SK-N-SH treated with all-trans-retinoic acid at 6 μM for 48 hours (cell line): ENCODE measurements at regions not wholly inside any gene's neighbourhood (a gene's known extent, or its start where the extent isn't known, plus 50 kb on each side); places are given as distances from the start of the nearest gene placed in this dataset.

Experiments
- ATAC-seq: fragments of 200-7000 bp; cut with Tn5 transposase; 3 replicates; pipeline ENCODE4 v1.9.1; 2020; ENCODE audit warnings: mild to moderate bottlenecking, moderate library complexity
- CREB5 ChIP-seq: fragments of 250-450 bp; sonication (Bioruptor Pico); IDR thresholded peaks from 2 replicates; pipeline ENCODE4 v1.5.1; 2020; ENCODE audit warnings: low read depth, mild to moderate bottlenecking, moderate library complexity
- CSDC2 ChIP-seq: fragments of 250-450 bp; sonication (Bioruptor Pico); IDR thresholded peaks from 2 replicates; pipeline ENCODE4 v1.5.0; 2020; ENCODE audit warnings: mild to moderate bottlenecking, moderate library complexity
- CSRNP3 ChIP-seq: fragments of 250-450 bp; sonication (Bioruptor Pico); IDR thresholded peaks from 2 replicates; pipeline ENCODE4 v1.5.1; 2021; ENCODE audit warnings: mild to moderate bottlenecking, moderate library complexity
- ESRRG ChIP-seq: fragments of 250-450 bp; sonication (Bioruptor Pico); IDR thresholded peaks from 2 replicates; pipeline ENCODE4 v1.6.1; 2021; ENCODE audit warnings: mild to moderate bottlenecking
- ISL1 ChIP-seq: fragments of 250-450 bp; sonication (Bioruptor Pico); IDR thresholded peaks from 2 replicates; pipeline ENCODE4 v2.1.2; 2022; ENCODE audit warnings: mild to moderate bottlenecking, moderate library complexity
- OSR1 ChIP-seq: fragments of 250-450 bp; sonication (Bioruptor Pico); IDR thresholded peaks from 2 replicates; pipeline ENCODE4 v1.8.0; 2022; ENCODE audit warnings: moderate library complexity, mild to moderate bottlenecking, inconsistent platforms
- PATZ1 ChIP-seq: fragments of 250-450 bp; sonication (Bioruptor Pico); IDR thresholded peaks from 2 replicates; pipeline ENCODE4 v1.8.0; 2020; ENCODE audit warnings: mild to moderate bottlenecking, moderate library complexity, borderline replicate concordance
- PPARA ChIP-seq: fragments of 250-450 bp; sonication (Bioruptor Pico); IDR thresholded peaks from 2 replicates; pipeline ENCODE4 v1.5.0; 2020; ENCODE audit warnings: mild to moderate bottlenecking, borderline replicate concordance
- RARB ChIP-seq: fragments of 250-450 bp; sonication (Bioruptor Pico); IDR thresholded peaks from 2 replicates; pipeline ENCODE4 v1.8.0; 2021; ENCODE audit warnings: mild to moderate bottlenecking, moderate library complexity
- TCF4 ChIP-seq: fragments of 250-450 bp; sonication (Bioruptor Pico); IDR thresholded peaks from 2 replicates; pipeline ENCODE4 v1.8.0; 2021; ENCODE audit warnings: mild to moderate bottlenecking, moderate library complexity, borderline replicate concordance
- TOX ChIP-seq: fragments of 250-450 bp; sonication (Bioruptor Pico); IDR thresholded peaks from 2 replicates; pipeline ENCODE4 v1.8.0; 2021; ENCODE audit warnings: mild to moderate bottlenecking, moderate library complexity, borderline replicate concordance
- ZC3H10 ChIP-seq: fragments of 250-450 bp; sonication (Bioruptor Pico); IDR thresholded peaks from 2 replicates; pipeline ENCODE4 v1.5.1; 2021; ENCODE audit warnings: mild to moderate bottlenecking, moderate library complexity
- ZFP3 ChIP-seq: fragments of 250-450 bp; sonication (Bioruptor Pico); IDR thresholded peaks from 2 replicates; pipeline ENCODE4 v1.5.0; 2020; ENCODE audit warnings: mild to moderate bottlenecking, moderate library complexity
- ZFP30 ChIP-seq: fragments of 450-650 bp; formaldehyde crosslinking; IDR thresholded peaks from 2 replicates; pipeline ENCODE4 v1.5.0; 2022; ENCODE audit warnings: mild to moderate bottlenecking, moderate library complexity
- ZNF8 ChIP-seq: fragments of 450-650 bp; formaldehyde crosslinking; IDR thresholded peaks from 2 replicates; pipeline ENCODE4 v1.5.0; 2020; ENCODE audit warnings: mild to moderate bottlenecking, moderate library complexity
- TF ChIP-seq, protein P1 (sequence below): fragments of 250-450 bp; sonication (Bioruptor Pico); IDR thresholded peaks from 2 replicates; pipeline ENCODE4 v1.5.0; 2020; ENCODE audit warnings: mild to moderate bottlenecking, moderate library complexity

DNA sequence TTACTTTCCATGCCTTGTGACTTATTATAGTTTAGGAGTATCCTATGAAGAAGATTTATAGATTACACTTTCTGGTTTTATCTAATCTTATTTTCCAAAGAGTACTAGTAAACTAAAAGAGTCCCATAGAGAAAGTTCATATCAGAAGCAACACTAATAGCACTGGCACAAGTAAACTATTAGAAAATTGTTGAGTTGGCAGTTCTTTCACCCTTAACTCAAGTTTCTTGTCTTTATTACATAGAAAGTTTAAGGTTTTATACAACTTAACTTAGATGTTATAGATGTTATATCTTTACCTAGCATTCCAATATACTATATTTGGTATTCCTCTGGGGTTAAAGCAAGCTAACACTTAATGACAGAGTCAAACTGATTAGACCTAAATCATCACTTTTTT, 437.8 kb upstream of the ARRDC3 start:
- TF ChIP-seq RARB (CRISPR knock-in tag) (no peak), PATZ1 (no peak)
- TF ChIP-seq, all 23 proteins: peak for 0
- no peak for ATAC-seq

- TF ChIP-seq ESRRG (CRISPR knock-in tag) (no peak), ISL1 (CRISPR knock-in tag) (peak; percentile 91), TCF4 (CRISPR knock-in tag) (no peak), ZNF8 (CRISPR knock-in tag) (no peak), TOX (CRISPR knock-in tag) (no peak), ZC3H10 (CRISPR knock-in tag) (no peak), CREB5 (peak; percentile 53; the same call in 1 of the 2 replicates), PPARA (CRISPR knock-in tag) (no peak)
- ATAC-seq, result peak; percentile 47; the same call in 1 of the 3 replicates
These were observed 433.6 kb upstream of the ARRDC3 start for GRCh38 chr5:91816681-91817080.

- no peak for ATAC-seq
- no peak for TF ChIP-seq ZFP30 (CRISPR knock-in tag)
- TF ChIP-seq, protein P1, sequence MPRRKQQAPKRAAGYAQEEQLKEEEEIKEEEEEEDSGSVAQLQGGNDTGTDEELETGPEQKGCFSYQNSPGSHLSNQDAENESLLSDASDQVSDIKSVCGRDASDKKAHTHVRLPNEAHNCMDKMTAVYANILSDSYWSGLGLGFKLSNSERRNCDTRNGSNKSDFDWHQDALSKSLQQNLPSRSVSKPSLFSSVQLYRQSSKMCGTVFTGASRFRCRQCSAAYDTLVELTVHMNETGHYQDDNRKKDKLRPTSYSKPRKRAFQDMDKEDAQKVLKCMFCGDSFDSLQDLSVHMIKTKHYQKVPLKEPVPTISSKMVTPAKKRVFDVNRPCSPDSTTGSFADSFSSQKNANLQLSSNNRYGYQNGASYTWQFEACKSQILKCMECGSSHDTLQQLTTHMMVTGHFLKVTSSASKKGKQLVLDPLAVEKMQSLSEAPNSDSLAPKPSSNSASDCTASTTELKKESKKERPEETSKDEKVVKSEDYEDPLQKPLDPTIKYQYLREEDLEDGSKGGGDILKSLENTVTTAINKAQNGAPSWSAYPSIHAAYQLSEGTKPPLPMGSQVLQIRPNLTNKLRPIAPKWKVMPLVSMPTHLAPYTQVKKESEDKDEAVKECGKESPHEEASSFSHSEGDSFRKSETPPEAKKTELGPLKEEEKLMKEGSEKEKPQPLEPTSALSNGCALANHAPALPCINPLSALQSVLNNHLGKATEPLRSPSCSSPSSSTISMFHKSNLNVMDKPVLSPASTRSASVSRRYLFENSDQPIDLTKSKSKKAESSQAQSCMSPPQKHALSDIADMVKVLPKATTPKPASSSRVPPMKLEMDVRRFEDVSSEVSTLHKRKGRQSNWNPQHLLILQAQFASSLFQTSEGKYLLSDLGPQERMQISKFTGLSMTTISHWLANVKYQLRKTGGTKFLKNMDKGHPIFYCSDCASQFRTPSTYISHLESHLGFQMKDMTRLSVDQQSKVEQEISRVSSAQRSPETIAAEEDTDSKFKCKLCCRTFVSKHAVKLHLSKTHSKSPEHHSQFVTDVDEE (CRISPR knock-in tag), result no peak
- no peak for TF ChIP-seq OSR1
- no peak for TF ChIP-seq ZFP3 (CRISPR knock-in tag)
These were observed 414.5 kb upstream of the ARRDC3 start for GRCh38 chr5:91797576-91797975.

- TF ChIP-seq CSDC2 (CRISPR knock-in tag) (no peak), CSRNP3 (CRISPR knock-in tag) (no peak), TOX (CRISPR knock-in tag) (no peak), ZFP3 (CRISPR knock-in tag) (no peak)
- no peak for ATAC-seq
These were observed 411.9 kb upstream of the ARRDC3 start for GRCh38 chr5:91794856-91795548.

GRCh38 chr5:91794455-91794854, 411.3 kb upstream of the ARRDC3 start:
- TF ChIP-seq ZFP3 (CRISPR knock-in tag) (no peak), TOX (CRISPR knock-in tag) (no peak), CREB5 (no peak), PATZ1 (no peak), ISL1 (CRISPR knock-in tag) (no peak), ESRRG (CRISPR knock-in tag) (no peak), ZFP30 (CRISPR knock-in tag) (no peak), CSRNP3 (CRISPR knock-in tag) (no peak)
- TF ChIP-seq, protein P1 (CRISPR knock-in tag), result no peak
- ATAC-seq, result no peak
